Epithelial cell of esophagus (primary cell): ENCODE measurements at regions not wholly inside any gene's neighbourhood (a gene's known extent, or its start where the extent isn't known, plus 50 kb on each side); places are given as distances from the start of the nearest gene placed in this dataset.

Experiments used
- DNase-seq: peaks from one replicate; pipeline ENCODE4 v3.0.0; 2010; ENCODE audit warnings: low read depth
- H3K4me3 ChIP-seq: 2 replicates; pipeline ENCODE4 v1.5.1; 2011; ENCODE audit warnings: mild to moderate bottlenecking, low read length, control low read depth
- TF ChIP-seq, protein P1 (sequence below): IDR thresholded peaks from 2 replicates; pipeline ENCODE4 v1.5.1; 2011; ENCODE audit warnings: low read depth, mild to moderate bottlenecking, low read length, control low read depth, inconsistent platforms; ENCODE audit not compliant: insufficient read depth; ENCODE audit errors: missing control alignments

- H3K4me3 ChIP-seq: no peak overlapping the region
- DNase-seq: no peak
- TF ChIP-seq, protein P1, sequence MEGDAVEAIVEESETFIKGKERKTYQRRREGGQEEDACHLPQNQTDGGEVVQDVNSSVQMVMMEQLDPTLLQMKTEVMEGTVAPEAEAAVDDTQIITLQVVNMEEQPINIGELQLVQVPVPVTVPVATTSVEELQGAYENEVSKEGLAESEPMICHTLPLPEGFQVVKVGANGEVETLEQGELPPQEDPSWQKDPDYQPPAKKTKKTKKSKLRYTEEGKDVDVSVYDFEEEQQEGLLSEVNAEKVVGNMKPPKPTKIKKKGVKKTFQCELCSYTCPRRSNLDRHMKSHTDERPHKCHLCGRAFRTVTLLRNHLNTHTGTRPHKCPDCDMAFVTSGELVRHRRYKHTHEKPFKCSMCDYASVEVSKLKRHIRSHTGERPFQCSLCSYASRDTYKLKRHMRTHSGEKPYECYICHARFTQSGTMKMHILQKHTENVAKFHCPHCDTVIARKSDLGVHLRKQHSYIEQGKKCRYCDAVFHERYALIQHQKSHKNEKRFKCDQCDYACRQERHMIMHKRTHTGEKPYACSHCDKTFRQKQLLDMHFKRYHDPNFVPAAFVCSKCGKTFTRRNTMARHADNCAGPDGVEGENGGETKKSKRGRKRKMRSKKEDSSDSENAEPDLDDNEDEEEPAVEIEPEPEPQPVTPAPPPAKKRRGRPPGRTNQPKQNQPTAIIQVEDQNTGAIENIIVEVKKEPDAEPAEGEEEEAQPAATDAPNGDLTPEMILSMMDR: no peak
Observed at GRCh38 chr15:46126581-46126980, 491.8 kb downstream of the SQOR start.

GRCh38 chr15:46127361-46127874 lies 492.6 kb downstream of the SQOR start:
- TF ChIP-seq, protein P1: no peak
- DNase-seq: peak; percentile 2
- no peak overlapping the region for H3K4me3 ChIP-seq

DNA sequence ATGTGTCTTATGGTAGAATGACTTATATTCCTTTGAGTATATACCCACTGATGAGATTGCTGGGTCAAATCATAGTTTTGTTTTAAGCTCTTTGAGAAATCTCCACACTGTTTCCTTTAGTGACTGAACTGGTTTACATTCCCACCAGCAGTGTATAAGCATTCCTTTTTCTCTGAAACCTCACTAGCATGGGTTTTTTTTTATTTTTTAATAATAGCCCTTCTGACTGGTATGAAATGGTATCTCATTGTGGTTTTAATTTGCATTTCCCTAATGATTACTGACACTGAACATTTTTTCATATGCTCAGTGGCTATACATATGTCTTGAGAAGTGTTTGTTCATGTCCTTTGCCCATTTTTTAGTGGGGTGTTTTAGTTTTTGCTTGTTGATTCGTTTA lies 494.3 kb downstream of the SQOR start:
- no peak for DNase-seq
- TF ChIP-seq, protein P1: no peak
- no peak overlapping the region for H3K4me3 ChIP-seq

DNA sequence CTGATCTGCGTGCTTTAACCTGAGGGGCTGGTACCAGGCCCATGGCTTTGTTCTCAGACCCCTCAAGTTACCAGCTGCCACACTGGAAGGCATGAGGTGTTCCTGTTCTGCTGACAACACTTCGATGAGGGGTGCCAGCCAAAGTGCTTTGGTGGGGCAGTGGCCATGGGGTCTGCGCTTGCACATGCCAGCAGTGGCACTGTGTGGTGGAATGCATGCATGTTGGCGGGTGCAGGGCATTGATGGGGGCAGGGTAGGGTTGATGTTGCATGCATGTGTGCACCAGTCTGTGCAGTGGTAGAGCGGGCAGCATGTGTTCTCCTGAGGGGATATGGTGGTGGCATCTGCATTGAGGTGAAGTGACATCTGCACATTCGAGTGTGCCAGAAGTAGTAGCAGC lies 497.0 kb downstream of the SQOR start:
- TF ChIP-seq, protein P1: no peak
- no peak overlapping the region for H3K4me3 ChIP-seq
- DNase-seq: no peak

DNA sequence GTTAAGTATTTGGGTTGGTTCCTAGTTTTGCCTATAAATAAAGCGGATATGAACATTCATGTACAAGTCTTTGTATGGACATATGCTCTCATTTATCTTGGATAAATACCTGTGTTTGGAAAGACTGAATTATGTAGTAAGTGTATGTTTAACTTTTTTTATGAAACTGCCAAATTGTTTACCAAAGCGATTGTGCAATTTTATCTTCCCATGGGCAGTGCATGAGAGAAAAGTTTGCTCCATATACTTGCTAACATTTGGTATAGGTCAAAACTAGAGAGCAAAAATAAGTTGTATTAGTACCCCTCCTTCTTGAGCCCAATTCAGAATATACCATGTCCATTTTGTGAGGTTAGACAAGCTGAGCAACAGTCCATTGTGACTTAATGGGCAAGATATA lies 502.6 kb downstream of the SQOR start:
- TF ChIP-seq, protein P1: no peak
- no peak overlapping the region for H3K4me3 ChIP-seq
- no peak for DNase-seq

DNA sequence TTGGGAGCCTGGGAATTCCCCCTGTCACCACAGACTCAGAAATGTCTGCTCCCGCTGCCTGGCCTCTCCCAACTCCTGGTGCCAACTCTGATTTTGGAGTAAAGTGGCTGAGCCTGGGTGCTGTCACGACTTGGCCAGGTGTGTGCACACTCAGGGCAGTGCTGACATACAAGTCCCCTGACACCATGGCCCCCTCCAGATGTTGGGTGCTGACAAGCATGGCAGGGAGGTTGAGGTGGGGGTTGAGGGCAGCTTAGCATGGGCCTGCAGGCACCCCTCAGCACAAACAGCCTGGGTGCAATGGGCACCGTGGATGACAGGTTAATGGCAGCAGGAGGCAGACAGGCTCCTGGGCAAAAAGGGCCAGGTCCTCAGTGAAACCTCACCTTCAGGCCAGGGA lies 511.2 kb downstream of the SQOR start:
- no peak overlapping the region for H3K4me3 ChIP-seq
- TF ChIP-seq, protein P1: no peak
- DNase-seq: no peak

DNA sequence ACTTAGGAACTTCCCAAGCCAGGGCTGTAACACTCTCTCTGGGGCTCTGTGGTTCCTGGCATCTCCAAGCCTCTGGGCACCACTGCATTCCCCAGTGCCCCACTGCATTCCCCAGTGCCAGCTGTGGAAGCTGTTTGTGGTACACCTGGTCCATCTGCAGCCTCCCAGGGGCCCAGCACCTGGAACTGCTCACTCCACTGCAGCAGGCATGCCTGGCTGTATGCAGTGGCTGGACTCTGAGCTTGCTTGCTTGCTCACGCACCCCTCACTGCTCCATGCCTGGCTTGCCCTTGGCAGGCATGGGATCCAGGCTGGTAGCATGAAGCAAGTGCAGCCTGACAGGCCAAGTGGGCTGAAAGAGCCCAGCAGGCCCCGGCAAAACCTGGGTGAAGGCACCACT lies 512.1 kb downstream of the SQOR start:
- no peak for DNase-seq
- no peak overlapping the region for H3K4me3 ChIP-seq
- TF ChIP-seq, protein P1: no peak
